ENCODE measurements at regions not wholly inside any gene's neighbourhood (a gene's known extent, or its start where the extent isn't known, plus 50 kb on each side); places are given as distances from the start of the nearest gene placed in this dataset.

- Histone ChIP-seq H3K4me1 (no peaks in the 10 kb centered on the region), H3K27ac (no peak overlapping the region), H3K27me3 (peaks cover 0 to 43% (median 0%) of the 10 kb centered on the region in 4 donors), H3K4me3 (no peak overlapping the region), H3K9me3 (no peaks in the 10 kb centered on the region), H3K36me3 (no peaks in the 10 kb centered on the region)
- WGBS, 2 donors: 38 to 49% methylated on average over 5 of the region's 5 CpGs
- TF ChIP-seq CTCF (IDR thresholded peaks at IDR 0.05) (no peak), POLR2A (IDR thresholded peaks at IDR 0.05) (no peak)
- intact Hi-C loops (cut with DNase I): no loop called here
- DNase-seq: no peak
Observed at GRCh38 chr6:166245148-166245547, 63.0 kb downstream of the PRR18 start.

GRCh38 chr6:166244353-166245045 is 63.7 kb downstream of the PRR18 start:
- H3K36me3 ChIP-seq: no peaks in the 10 kb centered on the region
- WGBS, 2 donors: 27 to 35% methylated on average over 11 of the region's 11 CpGs
- intact Hi-C loops (cut with DNase I): no loop called here
- no peak overlapping the region for H3K27ac ChIP-seq
- H3K4me3 ChIP-seq: peak overlapping the region in 1 of 4 donors; percentile 14
- peaks cover 0 to 37% (median 0%) of the 10 kb centered on the region in 4 donors for H3K27me3 ChIP-seq
- no peaks in the 10 kb centered on the region for H3K9me3 ChIP-seq
- TF ChIP-seq POLR2A (IDR thresholded peaks at IDR 0.05) (no peak), CTCF (IDR thresholded peaks at IDR 0.05) (no peak)
- no peak for DNase-seq
- no peaks in the 10 kb centered on the region for H3K4me1 ChIP-seq

GRCh38 chr6:166242888-166243287 is 65.3 kb downstream of the PRR18 start:
- intact Hi-C loops (cut with DNase I): no loop called here
- no peak overlapping the region for H3K4me3 ChIP-seq
- H3K27ac ChIP-seq: no peak overlapping the region
- DNase-seq: no peak
- TF ChIP-seq POLR2A (IDR thresholded peaks at IDR 0.05) (no peak), CTCF (IDR thresholded peaks at IDR 0.05) (no peak)
- peaks cover 0 to 33% (median 0%) of the 10 kb centered on the region in 4 donors for H3K27me3 ChIP-seq
- 74 to 78% methylated on average over 4 of the region's 4 CpGs for WGBS, 2 donors
- no peaks in the 10 kb centered on the region for H3K36me3 ChIP-seq
- H3K4me1 ChIP-seq: no peaks in the 10 kb centered on the region
- H3K9me3 ChIP-seq: no peaks in the 10 kb centered on the region

GRCh38 chr6:166241974-166242373 is 66.2 kb downstream of the PRR18 start:
- Histone ChIP-seq H3K4me3 (no peak overlapping the region), H3K9me3 (no peaks in the 10 kb centered on the region), H3K36me3 (no peaks in the 10 kb centered on the region), H3K4me1 (no peaks in the 10 kb centered on the region), H3K27me3 (peaks cover 0 to 41% (median 0%) of the 10 kb centered on the region in 4 donors), H3K27ac (no peak overlapping the region)
- intact Hi-C loops (cut with DNase I): no loop called here
- TF ChIP-seq CTCF (IDR thresholded peaks at IDR 0.05) (no peak), POLR2A (IDR thresholded peaks at IDR 0.05) (no peak)
- 70 to 88% methylated on average over 5 to 6 of the region's 6 CpGs for WGBS, 2 donors
- no peak for DNase-seq

GRCh38 chr6:166240889-166241288 is 67.3 kb downstream of the PRR18 start:
- TF ChIP-seq POLR2A (IDR thresholded peaks at IDR 0.05) (no peak), CTCF (IDR thresholded peaks at IDR 0.05) (no peak)
- no peaks in the 10 kb centered on the region for H3K4me1 ChIP-seq
- 61 to 64% methylated on average over 7 to 9 of the region's 11 CpGs for WGBS, 2 donors
- DNase-seq: no peak
- no peak overlapping the region for H3K27ac ChIP-seq
- no peaks in the 10 kb centered on the region for H3K36me3 ChIP-seq
- intact Hi-C loops (cut with DNase I): no loop called here
- no peak overlapping the region for H3K4me3 ChIP-seq
- peaks cover 0 to 42% (median 0%) of the 10 kb centered on the region in 4 donors for H3K27me3 ChIP-seq
- H3K9me3 ChIP-seq: no peaks in the 10 kb centered on the region

Measured in esophagus squamous epithelium (tissue), 5 donors.